GM19239 (cell line): ENCODE measurements at regions not wholly inside any gene's neighbourhood (a gene's known extent, or its start where the extent isn't known, plus 50 kb on each side); places are given as distances from the start of the nearest gene placed in this dataset.

ENCODE experiments used
- DNase-seq: peaks from one replicate; pipeline ENCODE4 v3.0.0; 2011; ENCODE audit warnings: low spot score; ENCODE audit not compliant: insufficient read length
- FAIRE-seq: peaks from 2 replicates; lab custom pipeline; 2011; peaks lifted over from hg19 to GRCh38; lab: Jason Lieb, UNC

DNA sequence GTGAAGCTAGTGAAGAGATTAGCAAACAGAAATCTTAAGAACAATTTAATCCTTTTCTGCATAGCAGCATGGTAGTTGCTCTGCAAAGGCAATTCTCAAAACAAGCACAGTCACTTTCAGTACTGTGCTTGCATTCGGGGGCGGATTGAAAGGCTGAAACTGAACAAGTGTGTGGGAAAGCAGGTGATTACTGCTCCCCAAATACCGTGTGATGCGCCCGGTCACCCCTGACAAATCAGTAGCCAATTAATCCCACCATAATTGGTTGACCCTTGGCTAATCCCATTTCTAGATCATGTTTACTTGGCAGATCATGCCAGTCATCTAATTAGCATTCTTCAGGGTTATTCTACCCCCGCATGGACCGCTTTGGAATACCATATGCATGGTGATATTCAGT, 76.5 kb upstream of the ADRB1 start:
- DNase-seq (no peak), FAIRE-seq (peak; percentile 73)

DNA sequence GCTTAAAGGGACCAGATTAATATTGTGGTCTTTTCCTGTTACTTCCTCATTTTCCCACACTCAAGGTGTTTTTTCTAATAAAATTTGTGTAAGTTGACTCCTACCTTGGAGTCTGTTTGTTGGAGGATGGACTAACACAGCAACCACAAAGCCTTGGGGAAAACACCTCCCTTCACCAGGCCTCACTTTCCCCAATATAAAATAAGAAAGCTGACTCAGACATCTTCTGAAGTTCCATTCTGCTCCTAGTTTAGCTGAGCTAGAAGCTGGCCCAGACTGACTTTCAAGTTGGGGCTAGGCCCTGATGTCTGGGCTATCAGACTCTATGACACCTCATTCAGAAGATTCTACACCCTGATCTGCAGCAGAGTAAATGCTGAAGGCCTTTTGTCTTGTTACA, 73.0 kb upstream of the ADRB1 start:
- FAIRE-seq (peak; percentile 45), DNase-seq (no peak)

DNA sequence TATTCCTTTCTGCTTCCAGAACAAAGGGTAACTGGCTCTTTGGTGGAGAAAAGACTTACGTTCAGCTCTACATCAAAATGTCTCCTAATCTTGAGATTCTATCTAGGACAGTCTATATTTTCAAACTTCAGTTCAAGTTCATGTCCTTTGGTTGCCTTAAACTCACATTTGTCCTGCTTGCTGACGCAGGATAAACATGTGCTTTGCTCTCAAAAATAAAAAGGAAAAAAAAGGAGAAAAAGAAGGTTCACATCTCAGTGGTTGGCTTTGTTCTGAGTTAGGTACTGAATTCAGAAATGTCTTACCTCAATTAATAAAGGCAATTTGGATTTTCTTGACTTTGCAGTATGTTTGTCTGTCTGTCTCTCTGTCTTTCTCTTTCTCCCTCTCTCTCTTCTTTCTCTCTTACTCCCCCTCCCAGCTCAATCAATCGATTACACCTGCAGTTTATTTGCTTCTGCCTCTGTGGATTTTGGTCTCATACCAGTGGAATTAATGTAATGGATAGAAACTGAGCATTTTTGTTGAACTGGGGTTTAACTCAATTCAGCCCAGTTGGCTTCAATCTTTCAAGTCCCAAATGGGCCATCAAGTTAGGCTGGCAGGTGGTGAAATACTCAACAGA, 72.2 kb upstream of the ADRB1 start:
- no peak for DNase-seq
- peak; percentile 8 for FAIRE-seq

GRCh38 chr10:113977174-113977573, 66.5 kb upstream of the ADRB1 start:
- DNase-seq (no peak), FAIRE-seq (no peak)

- FAIRE-seq (no peak), DNase-seq (no peak)
These were observed 64.9 kb upstream of the ADRB1 start for GRCh38 chr10:113978802-113979201.

DNA sequence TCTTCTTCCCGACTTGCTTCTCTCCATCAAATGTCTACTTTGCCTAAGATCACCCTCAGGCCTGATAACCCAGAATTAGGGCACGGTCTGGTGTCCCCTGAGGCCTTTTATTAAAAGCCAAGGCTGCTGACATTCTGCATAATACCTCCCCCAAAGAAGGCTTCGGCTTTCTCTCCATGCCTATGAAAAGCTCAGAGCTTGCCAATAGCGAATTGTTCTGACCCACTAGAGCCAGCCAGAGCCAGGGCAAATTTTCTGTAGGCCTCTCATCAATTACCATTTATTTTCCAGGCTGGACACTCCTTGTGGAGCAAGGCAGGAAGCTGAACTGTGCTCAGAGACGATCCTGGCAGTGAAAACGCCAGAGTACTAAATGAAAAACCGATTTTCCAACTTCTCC, 64.3 kb upstream of the ADRB1 start:
- DNase-seq (no peak), FAIRE-seq (no peak)

- peak; percentile 42 for FAIRE-seq
These were observed 63.1 kb upstream of the ADRB1 start for GRCh38 chr10:113980408-113981087.

GRCh38 chr10:113982296-113982695, 61.4 kb upstream of the ADRB1 start:
- FAIRE-seq (no peak), DNase-seq (no peak)

More at GRCh38 chr10:113980408-113981087, 63.1 kb upstream of the ADRB1 start:
- no peak for DNase-seq

- peak; percentile 39 for DNase-seq
- FAIRE-seq = peak; percentile 91
These were observed 60.9 kb upstream of the ADRB1 start for GRCh38 chr10:113982769-113983168.

DNA sequence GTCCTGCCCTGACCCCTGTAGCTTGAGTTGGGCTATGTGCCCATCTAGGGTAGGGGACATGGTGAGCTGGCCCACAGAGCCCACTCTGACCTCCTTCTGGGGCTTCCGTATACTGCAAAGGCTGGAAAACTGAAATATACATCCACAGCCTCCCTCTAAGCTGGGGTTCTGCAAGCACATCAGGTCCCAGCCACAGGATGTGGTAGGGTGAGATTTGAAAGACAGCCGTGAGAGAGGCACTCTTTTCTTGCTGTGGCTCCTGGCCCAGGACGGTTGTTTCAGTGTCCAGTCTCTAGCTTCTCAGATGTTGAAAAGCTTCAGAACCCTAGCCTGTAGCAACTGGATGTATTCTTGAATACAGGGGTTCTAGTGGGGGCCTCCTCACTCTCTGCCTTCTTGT, 60.1 kb upstream of the ADRB1 start:
- no peak for FAIRE-seq
- DNase-seq = no peak

DNA sequence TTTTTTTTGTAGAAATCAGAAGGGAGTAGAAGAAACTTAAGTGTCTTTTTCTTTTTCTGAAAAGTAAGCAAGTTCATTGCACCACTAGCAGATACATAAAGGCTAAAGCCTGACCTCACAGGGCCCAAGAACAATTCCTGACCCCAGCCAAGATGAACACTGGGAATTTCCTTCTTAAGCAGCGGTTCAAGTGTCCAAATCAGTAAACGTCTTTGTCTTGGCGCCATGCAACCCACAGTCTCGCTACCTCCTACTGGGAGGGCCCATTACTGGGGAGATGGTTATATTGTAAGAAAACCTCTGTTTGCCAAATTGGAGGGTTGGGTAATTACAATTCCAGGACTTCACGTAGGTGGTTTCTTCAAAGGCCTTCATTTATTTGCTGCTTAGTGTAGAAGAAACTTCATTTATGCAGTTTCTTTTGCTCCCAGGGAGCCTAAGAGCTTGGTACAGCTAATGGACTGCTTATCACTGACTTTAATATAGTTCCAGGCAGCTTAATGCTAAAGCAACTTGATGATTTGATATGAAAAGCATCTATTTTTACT, 58.3 kb upstream of the ADRB1 start:
- DNase-seq (no peak), FAIRE-seq (no peak)

- FAIRE-seq (no peak), DNase-seq (no peak)
These were observed 57.4 kb upstream of the ADRB1 start for GRCh38 chr10:113986316-113986715.

- FAIRE-seq = no peak
- no peak for DNase-seq
These were observed 56.5 kb upstream of the ADRB1 start for GRCh38 chr10:113987156-113987555.

DNA sequence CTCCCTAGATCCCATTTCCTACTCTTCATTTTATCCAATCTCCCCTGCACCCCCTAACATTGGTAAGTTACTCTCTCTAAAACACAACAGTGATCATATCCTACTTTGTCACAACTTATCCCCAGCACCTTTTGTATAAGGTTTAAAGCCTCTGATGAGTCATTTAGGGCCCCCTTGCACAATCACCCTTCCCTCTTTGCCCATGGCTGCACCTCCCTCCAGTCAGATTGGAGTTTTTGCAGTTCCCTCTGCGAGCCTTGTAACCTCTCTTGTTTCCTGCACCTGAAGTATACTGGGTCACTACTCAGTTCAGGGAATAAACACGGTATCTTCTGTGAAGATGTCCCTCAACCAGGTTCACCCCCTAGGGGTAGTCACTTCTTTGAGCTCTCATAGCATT, 55.9 kb upstream of the ADRB1 start:
- no peak for DNase-seq

DNA sequence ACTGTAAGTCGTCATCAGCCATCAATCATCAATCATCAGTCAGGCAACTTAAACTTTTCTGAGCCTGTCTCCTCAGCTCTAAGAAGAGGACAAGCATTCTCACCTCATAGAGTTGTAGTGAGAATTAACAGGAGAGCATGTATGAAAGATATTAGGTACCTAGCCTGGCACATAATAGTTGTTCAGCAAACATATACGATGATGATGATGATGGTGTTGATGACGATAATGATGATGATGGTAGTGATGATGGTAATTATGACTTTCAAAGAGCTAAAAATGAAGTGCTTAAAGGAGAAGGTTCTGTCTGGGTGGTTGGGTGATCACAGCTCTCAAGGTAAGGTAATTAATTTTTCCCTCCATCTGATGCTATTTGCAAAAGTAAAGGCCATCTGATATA, 55.1 kb upstream of the ADRB1 start:
- FAIRE-seq (no peak), DNase-seq (no peak)

More for the DNA sequence above, 55.9 kb upstream of the ADRB1 start:
- FAIRE-seq = no peak

GRCh38 chr10:113991091-113991860, 52.4 kb upstream of the ADRB1 start:
- FAIRE-seq (no peak), DNase-seq (no peak)

GRCh38 chr10:113992471-113993011, 51.1 kb upstream of the ADRB1 start:
- DNase-seq = no peak
- FAIRE-seq = no peak

GRCh38 chr10:113993489-113993991, 50.1 kb upstream of the ADRB1 start:
- DNase-seq = no peak
- FAIRE-seq = peak; percentile 21
